SU-DHL-6 (cell line): ENCODE measurements at regions not wholly inside any gene's neighbourhood (a gene's known extent, or its start where the extent isn't known, plus 50 kb on each side); places are given as distances from the start of the nearest gene placed in this dataset.

Experiments used
- H2AFZ ChIP-seq: fragments of 200-600 bp; sonication (generic); 2 replicates; pipeline ENCODE4 v1.6.1; 2014; ENCODE audit warnings: low read depth, mild to moderate bottlenecking, moderate library complexity, mixed read lengths, antibody characterized with exemption, low read length; ENCODE audit not compliant: severe bottlenecking
- H3F3A ChIP-seq: fragments of 200-600 bp; shearing (Covaris generic); 2 replicates; pipeline ENCODE4 v1.6.0; 2016; ENCODE audit warnings: antibody characterized with exemption, mild to moderate bottlenecking; ENCODE audit not compliant: insufficient read depth
- H3K27ac ChIP-seq: fragments of 200-600 bp; sonication (generic); 2 replicates; pipeline ENCODE4 v1.5.1; 2016; ENCODE audit warnings: low read depth, mild to moderate bottlenecking, low read length, moderate library complexity, mixed read lengths
- H3K27me3 ChIP-seq: fragments of 200-600 bp; sonication (generic), shearing (Covaris generic); 2 replicates; pipeline ENCODE4 v1.6.0; 2014; ENCODE audit warnings: mild to moderate bottlenecking, low read length
- H3K36me3 ChIP-seq: fragments of 200-600 bp; sonication (generic); 2 replicates; pipeline ENCODE4 v1.6.1; 2014; ENCODE audit warnings: mild to moderate bottlenecking, low read length, mixed read lengths
- H3K4me2 ChIP-seq: fragments of 300-600, 200-600 bp; shearing (Covaris generic), sonication (generic); 2 replicates; pipeline ENCODE4 v1.6.0; 2014; ENCODE audit warnings: low read length, low read depth, mild to moderate bottlenecking; ENCODE audit not compliant: poor library complexity, severe bottlenecking
- H3K4me3 ChIP-seq: fragments of 200-600 bp; sonication (generic); 2 replicates; pipeline ENCODE4 v1.5.1; 2014; ENCODE audit warnings: antibody characterized with exemption, low read length, mild to moderate bottlenecking, mixed read lengths; ENCODE audit not compliant: insufficient read depth, poor library complexity, severe bottlenecking
- H3K79me2 ChIP-seq: fragments of 200-600 bp; sonication (generic); 2 replicates; pipeline ENCODE4 v1.6.1; 2014; ENCODE audit warnings: mild to moderate bottlenecking, low read length, moderate library complexity; ENCODE audit not compliant: insufficient read depth
- H3K9ac ChIP-seq: fragments of 200-600 bp; sonication (generic); 2 replicates; pipeline ENCODE4 v1.7.0; 2014; ENCODE audit warnings: mild to moderate bottlenecking, low read length
- H3K9me2 ChIP-seq: fragments of 200-600 bp; sonication (generic); replicated peaks from 2 replicates; pipeline ENCODE4 v1.6.1; 2014; ENCODE audit warnings: low read length; ENCODE audit not compliant: insufficient read depth
- H3K9me3 ChIP-seq: fragments of 200-600 bp; sonication (generic); 2 replicates; pipeline ENCODE4 v1.6.1; 2014; ENCODE audit warnings: low read length, mixed read lengths; ENCODE audit not compliant: insufficient read depth
- H4K20me1 ChIP-seq: fragments of 200-600 bp; sonication (generic); 2 replicates; pipeline ENCODE4 v1.6.1; 2014; ENCODE audit warnings: low read depth, mild to moderate bottlenecking, antibody characterized with exemption, low read length, moderate library complexity, mixed read lengths
- EZH2phosphoT487 ChIP-seq: fragments of 200-600 bp; sonication (generic), shearing (Covaris generic); conservative IDR thresholded peaks from 2 replicates; pipeline ENCODE4 v1.6.1; 2018; ENCODE audit warnings: mild to moderate bottlenecking, antibody characterized with exemption, low read length, moderate library complexity, mixed read lengths
- TF ChIP-seq, protein P1 (sequence below): fragments of 200-600 bp; sonication (generic); IDR thresholded peaks from one replicate; pipeline ENCODE4 v1.5.1; 2017; ENCODE audit warnings: antibody characterized with exemption, mild to moderate bottlenecking, low read length, moderate library complexity; ENCODE audit not compliant: insufficient read depth, poor library complexity, severe bottlenecking

DNA sequence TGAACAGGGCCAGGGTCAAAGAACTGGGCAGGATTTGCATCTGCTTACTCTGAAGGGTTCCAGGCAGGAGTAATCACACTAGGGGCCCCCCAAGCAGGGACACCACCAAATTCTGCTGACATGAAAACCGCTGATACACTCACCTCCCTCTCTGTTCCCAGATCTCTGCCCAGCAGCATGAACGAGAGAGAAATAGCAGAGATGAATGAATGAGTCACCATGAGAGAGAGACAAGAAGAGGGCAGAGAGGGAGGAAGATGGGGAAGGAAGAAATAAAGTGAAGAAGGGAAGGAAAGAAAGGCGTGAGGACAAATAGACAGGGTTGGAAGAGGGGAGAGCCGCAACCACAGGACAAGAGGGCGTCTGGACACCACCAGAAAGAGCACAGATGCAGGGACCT lies 285.9 kb upstream of the NEBL start:
- H3K4me2 ChIP-seq = no peak overlapping the region

DNA sequence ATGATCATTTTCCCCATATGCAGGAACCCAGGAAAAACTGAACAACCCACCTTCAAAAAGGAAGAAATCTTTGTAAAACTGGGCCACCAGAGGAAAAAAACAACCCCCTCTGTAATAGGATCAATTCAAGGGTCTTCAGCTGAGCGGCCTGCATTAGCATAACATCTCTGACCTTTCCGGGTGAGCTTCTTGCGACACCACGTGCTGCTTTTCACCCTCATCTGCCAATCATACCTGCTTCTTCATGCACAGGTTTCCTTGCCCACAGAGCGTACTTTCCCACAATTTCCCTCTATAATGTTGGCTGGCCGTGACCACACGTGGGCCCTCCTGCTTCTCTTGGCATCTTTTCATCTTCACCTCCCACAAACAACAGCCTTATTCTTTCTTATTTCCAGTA lies 284.3 kb upstream of the NEBL start:
- H3K4me2 ChIP-seq = no peak overlapping the region
- no peaks in the 10 kb centered on the region for H4K20me1 ChIP-seq
- no peaks in the 10 kb centered on the region for H3K9me2 ChIP-seq
- H3K27me3 ChIP-seq = no peaks in the 10 kb centered on the region
- TF ChIP-seq, protein P1, sequence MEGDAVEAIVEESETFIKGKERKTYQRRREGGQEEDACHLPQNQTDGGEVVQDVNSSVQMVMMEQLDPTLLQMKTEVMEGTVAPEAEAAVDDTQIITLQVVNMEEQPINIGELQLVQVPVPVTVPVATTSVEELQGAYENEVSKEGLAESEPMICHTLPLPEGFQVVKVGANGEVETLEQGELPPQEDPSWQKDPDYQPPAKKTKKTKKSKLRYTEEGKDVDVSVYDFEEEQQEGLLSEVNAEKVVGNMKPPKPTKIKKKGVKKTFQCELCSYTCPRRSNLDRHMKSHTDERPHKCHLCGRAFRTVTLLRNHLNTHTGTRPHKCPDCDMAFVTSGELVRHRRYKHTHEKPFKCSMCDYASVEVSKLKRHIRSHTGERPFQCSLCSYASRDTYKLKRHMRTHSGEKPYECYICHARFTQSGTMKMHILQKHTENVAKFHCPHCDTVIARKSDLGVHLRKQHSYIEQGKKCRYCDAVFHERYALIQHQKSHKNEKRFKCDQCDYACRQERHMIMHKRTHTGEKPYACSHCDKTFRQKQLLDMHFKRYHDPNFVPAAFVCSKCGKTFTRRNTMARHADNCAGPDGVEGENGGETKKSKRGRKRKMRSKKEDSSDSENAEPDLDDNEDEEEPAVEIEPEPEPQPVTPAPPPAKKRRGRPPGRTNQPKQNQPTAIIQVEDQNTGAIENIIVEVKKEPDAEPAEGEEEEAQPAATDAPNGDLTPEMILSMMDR = no peak
- TF ChIP-seq EZH2phosphoT487 = no peak
- no peaks in the 10 kb centered on the region for H3K79me2 ChIP-seq
- no peak overlapping the region for H3K27ac ChIP-seq
- H3K9me3 ChIP-seq = no peaks in the 10 kb centered on the region
- no peak overlapping the region for H3K4me3 ChIP-seq
- no peak overlapping the region for H3K9ac ChIP-seq
- no peaks in the 10 kb centered on the region for H3K36me3 ChIP-seq
- H3F3A ChIP-seq = no peaks in the 10 kb centered on the region
- H2AFZ ChIP-seq = no peak overlapping the region

More for the DNA sequence above, 285.9 kb upstream of the NEBL start:
- Histone ChIP-seq H3K27ac (no peak overlapping the region), H2AFZ (no peak overlapping the region), H3K9me2 (no peaks in the 10 kb centered on the region), H3K9ac (no peak overlapping the region), H3K79me2 (no peaks in the 10 kb centered on the region), H3F3A (no peaks in the 10 kb centered on the region), H3K4me3 (no peak overlapping the region), H3K27me3 (no peaks in the 10 kb centered on the region), H4K20me1 (no peaks in the 10 kb centered on the region), H3K36me3 (no peaks in the 10 kb centered on the region), H3K9me3 (no peaks in the 10 kb centered on the region)
- no peak for TF ChIP-seq EZH2phosphoT487
- TF ChIP-seq, protein P1 = no peak

DNA sequence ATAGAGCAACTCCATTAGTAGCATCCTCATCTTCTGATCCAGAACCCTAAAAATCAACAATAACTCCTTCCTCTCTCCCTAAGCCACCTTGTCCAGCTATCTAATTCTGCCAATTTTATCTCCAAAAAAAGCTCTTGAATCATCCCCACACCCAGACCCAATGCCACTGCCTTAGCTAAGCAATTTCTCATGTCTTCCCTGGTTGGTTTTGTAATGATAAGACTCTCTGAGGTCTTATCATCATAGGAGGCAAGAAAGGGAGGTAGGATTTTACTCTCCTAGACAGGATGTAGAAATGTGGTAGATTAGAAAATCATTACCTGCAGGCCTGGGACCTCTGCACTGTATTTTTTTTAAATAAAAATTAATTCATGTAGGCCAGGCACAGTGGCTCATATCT lies 283.5 kb upstream of the NEBL start:
- H3K4me3 ChIP-seq = no peak overlapping the region
- no peak overlapping the region for H3K27ac ChIP-seq
- no peaks in the 10 kb centered on the region for H3K9me3 ChIP-seq
- no peaks in the 10 kb centered on the region for H3K9me2 ChIP-seq
- H2AFZ ChIP-seq = no peak overlapping the region
- H3K79me2 ChIP-seq = no peaks in the 10 kb centered on the region
- no peak overlapping the region for H3K4me2 ChIP-seq
- no peaks in the 10 kb centered on the region for H3K27me3 ChIP-seq
- no peaks in the 10 kb centered on the region for H3F3A ChIP-seq
- H3K9ac ChIP-seq = no peak overlapping the region
- no peaks in the 10 kb centered on the region for H4K20me1 ChIP-seq
- no peaks in the 10 kb centered on the region for H3K36me3 ChIP-seq
- no peak for TF ChIP-seq EZH2phosphoT487
- TF ChIP-seq, protein P1 = no peak
